Fibroblast of lung (primary cell): ENCODE measurements at regions not wholly inside any gene's neighbourhood (a gene's known extent, or its start where the extent isn't known, plus 50 kb on each side); places are given as distances from the start of the nearest gene placed in this dataset.

ENCODE experiments used
- DNase-seq, 2 donors: peaks; one replicate each; pipeline versions ENCODE4 v3.0.0 to v3.0.0-alpha.2; 2010; ENCODE audit warnings: low read depth in 2 of 2
- H2AFZ ChIP-seq: 2 replicates; pipeline ENCODE4 v1.5.1; 2012; ENCODE audit warnings: low read length, control low read depth, inconsistent platforms
- H3K27ac ChIP-seq: 2 replicates; pipeline ENCODE4 v1.5.1; 2011; ENCODE audit warnings: low read length, control low read depth; ENCODE audit not compliant: insufficient read depth
- H3K27me3 ChIP-seq: 2 replicates; pipeline ENCODE4 v1.5.1; 2011; ENCODE audit warnings: mild to moderate bottlenecking, low read length; ENCODE audit not compliant: control insufficient read depth, insufficient read depth
- H3K36me3 ChIP-seq: 2 replicates; pipeline ENCODE4 v1.5.1; 2011; ENCODE audit warnings: low read length; ENCODE audit not compliant: control insufficient read depth, insufficient read depth
- H3K4me1 ChIP-seq: 2 replicates; pipeline ENCODE4 v1.5.1; 2011; ENCODE audit warnings: low read length; ENCODE audit not compliant: control insufficient read depth, insufficient read depth; ENCODE audit errors: extremely low read depth
- H3K4me2 ChIP-seq: 2 replicates; pipeline ENCODE4 v1.5.1; 2011; ENCODE audit warnings: low read length, control low read depth; ENCODE audit not compliant: insufficient read depth; ENCODE audit errors: extremely low read depth
- H3K4me3 ChIP-seq, 4 experiments: fragments of 200-600 bp in 1 of 4; sonication (generic) in 1 of 4; replicated peaks in 1 of 4; 2 replicates each; pipeline ENCODE4 v1.5.1; 2011 to 2016; ENCODE audit warnings: low read length in 4 of 4, low read depth in 3 of 4, mild to moderate bottlenecking in 3 of 4, control low read depth in 2 of 4, inconsistent platforms in 1 of 4, mixed read lengths in 1 of 4; ENCODE audit not compliant: insufficient read depth in 1 of 4; ENCODE audit errors: control extremely low read depth in 1 of 4
- H3K79me2 ChIP-seq: 2 replicates; pipeline ENCODE4 v1.5.1; 2012; ENCODE audit warnings: mild to moderate bottlenecking, low read length, inconsistent platforms; ENCODE audit not compliant: control insufficient read depth, insufficient read depth
- H3K9ac ChIP-seq: 2 replicates; pipeline ENCODE4 v1.5.1; 2011; ENCODE audit warnings: mild to moderate bottlenecking, low read length, control low read depth; ENCODE audit not compliant: insufficient read depth
- H3K9me3 ChIP-seq: 2 replicates; pipeline ENCODE4 v1.5.1; 2012; ENCODE audit warnings: low read depth, low read length; ENCODE audit not compliant: control insufficient read depth, insufficient read depth
- H4K20me1 ChIP-seq: 2 replicates; pipeline ENCODE4 v1.5.1; 2011; ENCODE audit warnings: low read length; ENCODE audit not compliant: control insufficient read depth, insufficient read depth; ENCODE audit errors: extremely low read depth
- EZH2 ChIP-seq: IDR thresholded peaks from 2 replicates; pipeline ENCODE4 v1.5.1; 2012; ENCODE audit warnings: low read length, control low read depth, mild to moderate bottlenecking; ENCODE audit errors: missing control alignments
- TF ChIP-seq, protein P1 (sequence below), 2 donors: IDR thresholded peaks in 1 of 2; conservative IDR thresholded peaks in 1 of 2; 1 replicate in 1 of 2; 2 replicates in 1 of 2; pipeline ENCODE4 v1.5.1; 2011 to 2012; ENCODE audit warnings: low read length in 2 of 2, control low read depth in 1 of 2, inconsistent platforms in 1 of 2, low read depth in 1 of 2, mild to moderate bottlenecking in 1 of 2

DNA sequence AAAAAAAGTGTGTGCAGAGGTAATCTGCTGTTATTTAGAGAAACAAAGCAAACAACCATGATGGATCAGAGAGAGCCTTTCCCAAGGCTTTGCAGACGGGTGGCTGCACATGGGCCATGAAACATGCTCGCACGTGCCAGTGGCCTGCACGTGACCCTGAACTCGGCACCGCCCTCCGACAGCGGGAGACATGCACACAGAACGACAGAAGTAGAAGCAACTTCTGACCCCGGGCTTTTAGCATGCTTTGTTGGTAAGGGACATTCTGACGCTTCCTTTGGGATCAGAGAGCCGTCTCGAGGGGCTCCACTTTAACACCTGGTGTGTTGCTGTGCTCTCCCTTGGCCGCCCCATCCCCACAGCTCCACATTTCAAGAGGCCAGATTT lies 112.5 kb downstream of the KCNF1 start:
- Histone ChIP-seq H2AFZ (no peak overlapping the region), H3K4me3 (no peak overlapping the region), H3K4me2 (no peak overlapping the region), H4K20me1 (no peaks in the 10 kb centered on the region), H3K27me3 (peaks cover 8% of the 10 kb centered on the region), H3K79me2 (no peaks in the 10 kb centered on the region), H3K27ac (no peak overlapping the region), H3K4me1 (no peaks in the 10 kb centered on the region), H3K9ac (no peak overlapping the region), H3K9me3 (no peaks in the 10 kb centered on the region), H3K36me3 (no peaks in the 10 kb centered on the region)
- peak in 1 of 2 donors; percentile 58 for DNase-seq
- no peak for TF ChIP-seq EZH2
- TF ChIP-seq, protein P1, sequence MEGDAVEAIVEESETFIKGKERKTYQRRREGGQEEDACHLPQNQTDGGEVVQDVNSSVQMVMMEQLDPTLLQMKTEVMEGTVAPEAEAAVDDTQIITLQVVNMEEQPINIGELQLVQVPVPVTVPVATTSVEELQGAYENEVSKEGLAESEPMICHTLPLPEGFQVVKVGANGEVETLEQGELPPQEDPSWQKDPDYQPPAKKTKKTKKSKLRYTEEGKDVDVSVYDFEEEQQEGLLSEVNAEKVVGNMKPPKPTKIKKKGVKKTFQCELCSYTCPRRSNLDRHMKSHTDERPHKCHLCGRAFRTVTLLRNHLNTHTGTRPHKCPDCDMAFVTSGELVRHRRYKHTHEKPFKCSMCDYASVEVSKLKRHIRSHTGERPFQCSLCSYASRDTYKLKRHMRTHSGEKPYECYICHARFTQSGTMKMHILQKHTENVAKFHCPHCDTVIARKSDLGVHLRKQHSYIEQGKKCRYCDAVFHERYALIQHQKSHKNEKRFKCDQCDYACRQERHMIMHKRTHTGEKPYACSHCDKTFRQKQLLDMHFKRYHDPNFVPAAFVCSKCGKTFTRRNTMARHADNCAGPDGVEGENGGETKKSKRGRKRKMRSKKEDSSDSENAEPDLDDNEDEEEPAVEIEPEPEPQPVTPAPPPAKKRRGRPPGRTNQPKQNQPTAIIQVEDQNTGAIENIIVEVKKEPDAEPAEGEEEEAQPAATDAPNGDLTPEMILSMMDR (conservative IDR thresholded peaks at IDR 0.05 in 1 of 2, IDR thresholded peaks at IDR 0.05 in 1 of 2; ENCODE audit: low read depth in 1 of 2, low read length in 2 of 2), result no peak

DNA sequence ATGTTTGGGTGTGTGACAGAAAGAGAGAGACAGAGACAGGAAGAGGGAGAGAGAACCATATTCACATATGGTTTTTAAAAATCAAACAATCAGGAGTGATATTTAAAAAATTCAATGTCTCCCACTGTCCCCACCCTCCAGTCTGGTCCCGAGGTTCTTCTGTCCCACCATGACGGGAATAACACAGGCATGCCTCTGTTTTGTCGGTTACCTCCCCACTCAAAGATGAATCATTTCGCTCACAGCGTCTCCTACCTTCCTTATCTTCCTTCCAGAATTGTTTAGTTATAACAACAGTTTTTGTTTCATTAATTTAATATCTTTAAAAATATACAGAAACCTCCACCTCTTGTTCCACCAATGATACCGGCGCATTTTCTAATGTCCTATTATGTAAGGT lies 113.0 kb downstream of the KCNF1 start:
- Histone ChIP-seq H2AFZ (no peak overlapping the region), H3K4me1 (no peaks in the 10 kb centered on the region), H3K9ac (no peak overlapping the region), H4K20me1 (no peaks in the 10 kb centered on the region), H3K9me3 (no peaks in the 10 kb centered on the region), H3K4me2 (no peak overlapping the region), H3K27ac (no peak overlapping the region), H3K36me3 (no peaks in the 10 kb centered on the region), H3K27me3 (peaks cover 8% of the 10 kb centered on the region), H3K4me3 (no peak overlapping the region), H3K79me2 (no peaks in the 10 kb centered on the region)
- TF ChIP-seq EZH2, result no peak
- TF ChIP-seq, protein P1 (conservative IDR thresholded peaks at IDR 0.05 in 1 of 2, IDR thresholded peaks at IDR 0.05 in 1 of 2; ENCODE audit: low read depth in 1 of 2, low read length in 2 of 2), result no peak
- no peak for DNase-seq

DNA sequence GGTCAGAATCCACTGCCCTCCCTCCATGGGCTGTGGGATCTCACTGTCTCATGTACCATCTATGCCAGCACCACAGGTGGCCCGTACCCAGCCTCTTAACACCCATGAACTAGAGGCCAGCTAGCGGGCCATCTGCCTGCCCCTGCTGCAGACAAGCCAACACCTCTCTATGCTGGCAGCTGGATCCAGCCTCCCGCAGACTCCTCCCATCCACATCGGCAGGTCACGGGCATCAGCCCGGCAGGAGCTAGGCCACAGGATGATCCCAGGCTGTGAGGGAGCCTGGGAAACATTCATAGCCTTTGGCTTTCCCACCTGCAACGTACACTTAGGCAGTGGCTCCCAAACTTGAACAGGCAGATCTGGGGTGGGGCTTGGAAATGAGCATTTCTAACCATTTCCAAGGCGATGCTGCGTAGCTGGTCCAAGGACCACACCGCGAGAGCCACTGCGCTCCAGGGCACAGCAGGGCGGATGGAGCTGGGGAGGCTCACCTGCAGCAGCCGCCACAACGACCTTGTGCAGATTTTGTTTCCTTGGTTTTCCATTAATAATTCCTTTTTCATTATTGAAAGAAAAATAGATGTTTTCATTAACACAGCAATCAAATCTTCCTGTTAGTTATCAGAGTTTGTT lies 114.7 kb downstream of the KCNF1 start:
- H3K79me2 ChIP-seq, result no peaks in the 10 kb centered on the region
- no peak overlapping the region for H3K9ac ChIP-seq
- TF ChIP-seq, protein P1 (conservative IDR thresholded peaks at IDR 0.05 in 1 of 2, IDR thresholded peaks at IDR 0.05 in 1 of 2; ENCODE audit: low read depth in 1 of 2, low read length in 2 of 2), result no peak
- no peak for TF ChIP-seq EZH2
- no peak for DNase-seq
- no peak overlapping the region for H2AFZ ChIP-seq
- H3K9me3 ChIP-seq, result no peaks in the 10 kb centered on the region
- H4K20me1 ChIP-seq, result no peaks in the 10 kb centered on the region
- no peaks in the 10 kb centered on the region for H3K4me1 ChIP-seq
- H3K36me3 ChIP-seq, result no peaks in the 10 kb centered on the region
- peaks cover 5% of the 10 kb centered on the region for H3K27me3 ChIP-seq
- no peak overlapping the region for H3K4me3 ChIP-seq
- H3K4me2 ChIP-seq, result no peak overlapping the region
- H3K27ac ChIP-seq, result no peak overlapping the region
